SK-MEL-5 (cell line): ENCODE measurements at regions not wholly inside any gene's neighbourhood (a gene's known extent, or its start where the extent isn't known, plus 50 kb on each side); places are given as distances from the start of the nearest gene placed in this dataset.
"Not testable (repeated sequence)": the region's sequence is repeated elsewhere in the genome, so short reads cannot be mapped to it uniquely, and the experiment has no call there.

Source experiments
- DNase-seq: peaks from one replicate; pipeline ENCODE4 v3.0.0-alpha.2; 2016; ENCODE audit warnings: low read depth, low spot score
- in situ Hi-C: cut with HindIII; loops from 2 replicates; pipeline ENCODE4 v1.10.0; 2016; ENCODE audit warnings: low sequenced_read_pairs, high pct_unique_total_duplicates, low pct_unique_long_range_greater_than_20kb

DNA sequence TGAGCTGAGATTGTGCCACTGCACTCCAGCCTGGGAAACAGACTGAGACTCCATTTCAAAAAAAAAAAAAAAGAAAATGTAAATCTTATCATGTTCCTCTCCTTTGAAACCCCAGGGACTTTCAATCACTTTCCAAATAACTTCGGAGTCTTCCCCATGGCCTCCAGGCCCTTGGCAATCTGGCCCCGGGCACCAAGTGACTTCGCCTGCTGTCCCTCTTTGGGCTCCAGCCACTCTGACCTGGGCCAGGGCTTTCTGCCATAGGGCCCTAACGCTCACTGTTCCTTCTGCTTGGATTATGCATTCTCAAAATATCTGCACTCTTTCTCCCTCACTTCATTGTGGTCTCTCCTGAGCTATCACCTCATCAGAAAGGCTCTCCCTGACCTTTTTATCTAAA is 260.9 kb downstream of the KLF13 start:
- in situ Hi-C loops, result no loop called here

DNA sequence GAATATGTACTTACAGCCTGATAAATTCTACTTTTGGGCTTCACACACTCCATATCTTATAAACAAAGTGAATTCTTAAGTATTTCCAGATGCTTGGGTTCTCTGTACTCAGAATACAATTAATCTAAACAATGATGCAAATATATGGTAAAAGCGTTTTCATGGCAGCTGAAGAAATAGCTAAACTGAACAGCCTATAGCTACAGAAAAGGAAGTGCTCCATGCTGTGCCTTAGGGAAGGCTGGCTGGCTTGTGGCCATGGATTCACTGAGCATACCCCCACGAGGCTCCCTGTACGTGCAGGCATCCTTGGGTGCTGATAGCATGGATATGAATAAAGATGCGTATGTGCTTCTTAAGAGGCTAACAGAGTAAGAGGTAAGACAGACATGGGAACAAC is 264.0 kb downstream of the KLF13 start:
- no peak for DNase-seq
- in situ Hi-C loops, result no loop called here

More for the DNA sequence above, 260.9 kb downstream of the KLF13 start:
- no peak for DNase-seq

DNA sequence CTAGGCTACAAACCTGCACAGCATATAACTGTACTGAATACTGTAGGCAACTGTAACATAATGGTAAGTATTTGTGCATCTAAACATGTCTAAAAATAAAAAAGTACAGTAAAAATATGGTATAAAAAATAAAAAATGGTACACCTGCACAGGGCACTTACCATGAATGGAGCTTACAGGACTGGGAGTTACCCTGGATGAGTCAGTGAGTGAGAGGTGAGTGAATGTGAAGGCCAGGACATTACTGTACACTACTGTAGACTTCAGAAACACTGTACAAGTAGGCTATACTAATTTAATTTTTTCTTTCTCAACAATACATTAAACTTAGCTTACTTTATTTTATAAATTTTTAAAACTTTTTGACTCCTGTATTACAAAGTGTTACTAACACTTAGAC is 265.3 kb downstream of the KLF13 start:
- no peak for DNase-seq
- in situ Hi-C loops, result no loop called here

DNA sequence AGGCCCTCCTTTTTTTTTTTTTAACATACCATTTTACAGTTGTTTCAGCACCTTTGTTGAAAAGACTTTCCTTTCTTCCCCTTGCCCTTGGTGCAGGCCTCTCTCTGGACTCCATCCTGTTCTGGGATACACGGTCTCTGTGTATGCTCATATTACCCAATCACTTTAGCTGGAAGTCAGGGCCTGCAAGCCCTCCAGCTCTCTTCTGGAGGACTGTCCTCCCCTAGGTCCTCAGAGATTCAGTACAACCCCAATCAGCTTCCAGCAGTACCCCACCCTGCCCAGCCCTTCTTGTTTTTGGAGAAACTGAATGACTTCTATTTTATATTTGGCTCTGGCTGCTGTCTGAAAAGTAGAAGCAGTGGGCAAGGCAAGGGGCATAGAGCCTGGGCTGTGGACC is 270.8 kb downstream of the KLF13 start:
- in situ Hi-C loops, result no loop called here
- no peak for DNase-seq

DNA sequence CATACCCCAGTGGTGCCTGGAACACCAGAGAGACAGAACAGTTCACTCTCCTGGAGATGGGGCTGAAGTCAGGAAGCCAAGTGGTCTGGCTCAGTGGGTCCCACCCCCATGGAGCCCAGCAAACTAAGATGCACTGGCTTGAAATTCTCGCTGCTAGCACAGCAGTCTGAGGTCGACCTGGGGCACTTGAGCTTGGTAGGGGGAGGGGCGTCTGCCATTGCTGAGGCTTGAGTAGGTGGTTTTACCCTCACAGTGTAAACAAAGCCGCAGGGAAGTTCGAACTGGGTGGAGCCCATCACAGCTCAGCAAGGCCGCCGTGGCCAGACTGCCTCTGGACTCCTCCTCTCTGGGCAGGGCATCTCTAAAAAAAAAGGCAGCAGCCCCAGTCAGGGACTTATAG is 272.0 kb downstream of the KLF13 start:
- in situ Hi-C loops, result no loop called here
- no peak for DNase-seq

DNA sequence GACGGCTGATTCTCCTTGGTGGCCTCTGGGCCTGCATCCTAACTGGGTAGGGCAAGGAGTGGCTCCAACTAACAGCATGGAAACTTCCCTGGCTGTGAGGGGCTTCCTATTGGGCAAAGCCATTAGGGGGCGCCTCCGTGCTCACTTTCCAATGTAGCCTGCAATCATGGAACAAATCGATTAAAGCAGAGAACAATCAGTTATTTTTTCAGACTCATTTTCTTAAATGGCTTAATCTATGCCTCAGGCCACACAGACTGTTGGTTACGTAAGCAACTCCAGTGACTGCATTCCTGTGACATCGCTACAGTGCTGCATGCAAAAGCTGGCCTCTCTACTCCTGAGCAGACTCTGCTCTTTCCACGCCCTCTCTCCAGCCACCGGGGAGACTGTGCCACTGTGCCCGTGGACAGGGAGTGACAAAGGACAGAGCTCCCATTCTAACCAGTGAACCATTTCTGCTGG is 278.9 kb downstream of the KLF13 start:
- in situ Hi-C loops, result no loop called here
- DNase-seq, result peak; percentile 92

DNA sequence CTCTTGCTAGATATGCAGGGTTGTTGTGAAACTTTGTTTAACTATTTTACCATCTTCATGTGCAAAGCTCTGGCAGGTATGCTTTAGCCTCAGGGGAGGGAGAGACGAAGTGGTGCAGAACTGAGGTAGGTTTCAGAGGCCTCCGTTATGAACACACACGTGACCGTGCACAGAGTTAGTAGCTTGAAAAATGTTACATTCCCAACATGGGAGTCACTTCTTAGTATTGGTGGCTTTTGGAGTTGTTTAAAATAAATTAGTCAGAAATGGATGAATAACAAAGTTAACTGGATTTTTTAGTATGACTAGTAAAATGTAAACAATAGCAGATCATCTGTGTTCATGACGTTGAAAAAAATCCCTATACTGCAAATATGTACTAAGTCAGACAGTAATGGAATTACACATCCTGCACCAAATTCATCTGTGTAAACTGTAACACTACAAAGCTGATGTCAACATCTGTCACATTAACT is 279.6 kb downstream of the KLF13 start:
- DNase-seq, result peak; percentile 36
- in situ Hi-C loops, result no loop called here

DNA sequence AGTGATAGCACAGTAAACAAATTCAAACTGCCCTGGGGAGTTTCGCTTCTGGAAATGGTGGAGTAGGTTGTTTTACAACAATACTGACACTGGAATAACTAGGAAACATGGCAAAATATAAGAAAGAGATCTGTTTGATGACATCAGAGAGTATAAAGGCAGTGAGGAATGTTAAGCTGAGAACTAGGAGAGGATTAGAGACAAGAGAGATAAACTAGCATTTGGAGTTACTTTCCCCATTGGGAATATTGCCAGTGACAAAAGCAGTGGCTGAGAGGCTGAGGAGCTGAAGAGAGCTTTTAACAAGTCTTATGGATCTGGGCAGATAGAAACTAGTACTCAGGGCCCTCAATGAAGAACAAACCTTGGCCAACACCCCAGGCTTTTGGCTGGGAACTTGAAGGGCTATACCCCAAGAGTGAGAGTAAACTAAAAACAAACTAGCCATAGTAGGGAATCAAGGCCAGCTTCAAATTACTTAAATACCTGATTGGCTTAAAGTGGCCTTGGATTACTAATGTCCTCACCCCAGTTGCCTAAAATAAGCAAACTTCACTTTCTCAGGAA is 280.4 kb downstream of the KLF13 start:
- DNase-seq, result peak; percentile 26
- in situ Hi-C loops, result no loop called here

DNA sequence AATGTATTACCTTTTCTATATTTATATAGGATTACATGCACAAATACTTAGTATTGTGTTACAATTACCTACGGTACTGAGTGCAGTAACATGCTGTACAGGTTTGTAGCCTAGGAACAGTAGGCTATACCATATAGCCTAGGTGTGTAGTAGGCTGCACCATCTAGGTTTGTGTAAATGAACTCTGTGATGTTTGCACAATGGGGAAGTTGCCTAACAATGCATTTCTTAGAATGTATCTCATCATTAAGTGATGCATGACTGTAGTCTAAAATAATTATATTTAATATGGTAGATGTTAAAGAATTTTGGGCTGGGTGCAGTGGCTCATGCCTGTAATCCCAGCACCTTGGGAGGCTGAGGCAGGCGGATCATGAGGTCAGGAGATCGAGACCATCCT is 281.0 kb downstream of the KLF13 start:
- in situ Hi-C loops, result no loop called here
- no peak for DNase-seq

DNA sequence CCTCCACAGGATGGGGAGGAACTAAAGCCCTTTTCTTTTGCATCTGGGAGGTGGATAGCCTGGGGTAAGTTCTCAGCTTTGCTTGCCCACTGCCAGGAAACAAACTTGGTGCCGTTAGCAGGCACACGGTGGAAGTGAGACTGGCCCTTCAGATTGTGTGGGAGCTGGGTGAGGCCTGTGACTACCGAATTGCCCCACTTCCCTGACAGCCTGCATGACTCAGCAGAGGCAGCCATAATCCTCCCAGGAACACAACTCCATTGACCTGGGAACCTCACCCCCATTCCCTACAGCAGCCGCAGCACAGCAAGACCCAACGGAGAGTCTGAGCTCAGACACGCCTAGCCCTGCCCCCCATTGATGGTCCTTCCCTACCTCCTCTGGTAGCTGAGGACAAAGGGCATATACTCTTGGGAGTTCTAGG is 282.6 kb downstream of the KLF13 start:
- in situ Hi-C loops, result no loop called here
- peak; percentile 6 for DNase-seq

DNA sequence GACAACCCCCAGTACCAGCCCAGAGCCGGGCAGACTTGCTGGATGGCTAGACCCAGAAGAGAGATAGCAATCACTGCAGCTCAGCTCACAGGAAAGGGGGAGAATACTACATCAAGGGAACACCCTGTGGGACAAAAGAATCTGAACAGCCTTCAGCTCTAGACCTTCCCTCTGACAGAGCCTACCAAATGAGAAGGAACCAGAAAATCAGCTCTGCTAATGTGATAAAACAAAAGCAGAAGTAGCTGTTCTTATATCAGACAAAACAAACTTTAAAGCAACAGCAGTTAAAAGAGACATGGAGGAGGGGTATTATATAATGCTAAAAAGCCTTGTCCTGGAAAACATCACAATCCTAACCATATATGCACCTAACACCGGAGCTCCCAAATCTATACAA is 283.3 kb downstream of the KLF13 start:
- DNase-seq, result no peak
- in situ Hi-C loops, result no loop called here

DNA sequence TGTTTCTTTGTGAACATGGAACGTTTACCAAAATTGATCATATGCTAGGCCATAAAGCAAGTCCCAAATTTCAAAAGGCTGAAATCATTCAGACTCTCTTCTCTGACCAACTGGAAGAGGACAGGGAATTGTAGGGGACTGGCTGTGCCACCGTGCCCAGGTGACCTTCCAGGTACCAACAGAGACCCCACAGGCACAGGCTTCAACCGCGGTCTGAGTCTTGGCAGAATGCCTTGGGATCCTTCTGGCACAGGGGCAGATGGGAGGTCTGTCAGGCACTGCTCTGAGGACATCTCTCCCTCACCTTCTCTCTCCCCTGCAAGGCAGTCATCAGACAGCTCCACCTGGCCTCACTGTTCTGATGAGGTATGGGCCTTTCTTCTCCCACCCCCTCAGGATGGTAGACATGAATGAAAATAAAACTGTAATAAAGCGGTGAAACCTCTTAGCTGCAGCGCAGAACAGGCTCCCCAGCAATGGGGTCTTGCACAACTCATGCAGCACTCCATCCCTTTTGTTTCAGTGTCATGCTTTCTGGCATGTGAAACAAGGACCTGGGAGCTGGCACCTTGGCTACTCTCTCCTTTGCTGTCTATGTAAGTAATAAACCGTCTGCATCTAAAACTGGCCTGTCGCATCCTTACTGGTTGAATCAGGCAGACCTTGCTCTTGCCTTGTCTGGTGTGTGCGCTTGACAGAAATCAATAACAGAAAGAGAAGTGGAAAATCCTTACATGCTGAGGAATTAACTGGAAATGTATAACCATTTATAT is 289.2 kb downstream of the KLF13 start:
- in situ Hi-C loops, result no loop called here
- no peak for DNase-seq

DNA sequence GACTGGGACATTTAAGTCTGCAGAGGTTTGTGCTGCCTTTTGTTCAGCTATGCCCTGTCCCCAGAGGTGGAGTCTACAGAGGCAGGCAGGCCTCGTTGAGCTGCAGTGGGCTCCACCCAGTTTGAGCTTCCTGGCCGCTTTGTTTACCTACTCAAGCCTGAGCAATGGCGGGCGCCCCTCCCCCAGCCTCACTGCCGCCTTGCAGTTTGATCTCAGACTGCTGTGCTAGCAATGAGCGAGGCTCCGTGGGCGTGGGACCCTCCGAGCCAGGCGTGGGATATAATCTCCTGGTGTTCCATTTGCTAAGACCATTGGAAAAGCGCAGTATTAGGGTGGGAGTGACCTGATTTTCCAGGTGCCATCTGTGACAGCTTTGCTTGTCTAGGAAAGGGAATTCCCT is 296.7 kb downstream of the KLF13 start:
- in situ Hi-C loops, DNase-seq: not testable (repeated sequence)

DNA sequence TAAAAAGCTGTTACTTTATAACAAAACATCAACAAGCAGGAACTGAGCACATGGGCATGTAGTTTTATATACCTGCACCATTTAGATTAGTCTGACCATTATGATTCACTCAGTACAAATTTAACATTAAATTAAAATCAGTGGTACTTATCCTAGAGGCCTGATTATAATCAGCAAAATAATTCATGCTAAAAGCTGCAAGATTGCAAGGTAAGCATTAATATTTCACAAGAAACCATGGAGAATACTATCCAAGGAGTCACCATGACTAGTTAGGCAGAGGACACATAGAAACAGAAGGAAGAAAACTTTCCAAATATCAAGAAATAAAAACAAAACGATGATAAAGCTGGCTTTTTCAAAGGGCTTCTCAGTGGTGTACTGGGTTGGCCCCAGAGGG is 297.5 kb downstream of the KLF13 start:
- DNase-seq, in situ Hi-C loops: not testable (repeated sequence)

DNA sequence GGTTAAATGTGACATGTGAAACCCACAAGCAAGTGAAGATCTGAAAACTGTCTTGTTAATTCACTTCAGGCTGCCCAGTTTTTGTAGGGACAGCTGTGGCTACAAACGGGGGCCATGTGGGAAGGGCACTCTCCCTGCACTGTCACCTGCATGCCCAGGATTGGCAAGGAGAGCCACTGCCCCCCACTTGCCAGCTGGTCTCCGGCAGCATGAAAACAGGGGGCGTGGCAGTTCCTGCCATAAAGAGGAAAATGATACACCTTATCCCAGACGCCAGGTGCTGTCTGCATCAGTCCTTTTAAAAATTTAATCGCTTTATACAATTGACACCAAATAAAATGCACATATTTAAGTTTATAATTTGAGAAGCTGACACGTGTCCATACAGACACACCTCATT is 309.1 kb downstream of the KLF13 start:
- in situ Hi-C loops, DNase-seq: not testable (repeated sequence)

DNA sequence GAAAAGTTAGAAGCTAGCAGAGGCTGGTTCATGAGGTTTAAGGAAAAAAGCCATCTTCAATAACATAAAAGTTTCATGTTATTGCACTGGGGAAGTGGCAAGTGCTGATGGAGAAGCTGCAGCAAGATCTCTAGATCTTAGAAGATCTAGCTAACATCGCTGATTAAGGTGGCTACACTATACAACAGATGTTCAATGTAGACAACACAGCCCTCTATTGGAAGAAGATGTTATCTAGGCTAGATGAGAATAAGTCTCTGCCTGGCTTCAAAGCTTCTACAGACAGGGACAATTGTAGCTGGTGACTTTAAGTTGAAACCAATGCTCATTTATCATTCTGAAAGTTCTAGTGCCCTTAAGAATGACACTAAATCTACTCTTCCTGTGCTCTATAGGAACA is 310.3 kb downstream of the KLF13 start:
- DNase-seq, result peak; percentile 8
- in situ Hi-C loops, result not testable (repeated sequence)

DNA sequence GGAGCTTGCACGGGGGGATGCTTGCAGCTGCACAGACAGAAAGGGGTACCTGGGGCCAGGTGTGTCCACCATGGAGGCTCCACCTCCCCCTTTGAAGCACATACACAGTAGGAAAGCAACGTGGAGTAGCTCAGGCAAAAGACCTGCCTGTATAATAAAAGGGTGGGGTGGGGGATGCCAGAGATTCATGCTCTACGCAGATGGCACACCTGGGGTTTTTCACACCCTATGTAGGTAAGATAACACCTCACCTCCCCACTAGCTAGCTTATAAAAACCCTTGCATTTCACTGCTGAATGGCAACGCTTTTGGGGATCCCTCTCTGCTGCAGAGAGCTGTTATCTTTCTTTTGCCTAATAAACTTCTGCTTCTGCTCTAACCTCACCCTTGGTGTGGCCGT is 317.3 kb downstream of the KLF13 start:
- in situ Hi-C loops, DNase-seq: not testable (repeated sequence)

DNA sequence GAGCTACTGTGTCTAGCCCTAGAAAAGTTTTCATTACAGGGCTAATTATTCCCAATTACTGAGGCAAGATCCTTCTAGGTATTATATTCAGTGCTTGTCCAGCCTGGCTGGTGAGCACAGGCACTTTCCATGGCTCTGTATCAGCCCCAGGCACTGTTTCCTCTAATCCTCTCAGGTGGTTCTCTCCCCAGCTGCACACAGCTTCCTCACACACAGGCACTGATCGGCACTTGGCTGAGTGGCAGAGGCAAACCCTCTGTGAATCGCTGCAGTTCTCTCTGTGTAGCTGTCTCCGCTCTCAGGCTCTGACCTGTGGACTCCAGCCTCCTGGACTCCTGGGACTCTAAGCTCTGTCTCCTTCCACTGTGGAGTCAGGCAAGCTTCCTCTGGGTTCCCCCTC is 318.1 kb downstream of the KLF13 start:
- in situ Hi-C loops, DNase-seq: not testable (repeated sequence)

DNA sequence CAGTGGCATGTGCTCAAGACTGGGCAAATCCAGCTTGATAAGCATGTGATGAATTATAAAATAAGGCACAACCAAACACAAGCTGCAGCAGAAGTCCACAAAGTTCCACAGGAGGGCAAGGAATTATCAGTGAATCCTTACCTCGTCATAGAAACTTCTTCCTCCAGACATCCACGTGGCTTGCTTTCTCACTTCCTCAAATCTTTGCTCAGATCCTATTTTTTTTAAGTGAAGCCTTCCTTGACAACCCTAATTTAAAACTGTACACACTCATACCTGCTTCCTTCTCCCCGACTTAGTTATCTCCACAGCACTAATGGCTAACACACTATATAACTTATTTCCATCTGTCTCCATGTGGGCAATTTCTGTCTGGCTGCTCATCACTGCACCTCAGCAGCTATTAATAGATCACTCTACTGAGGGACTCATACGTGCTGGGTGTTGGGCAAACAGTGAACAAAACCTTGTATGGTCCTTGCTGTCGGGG is 320.7 kb downstream of the KLF13 start:
- in situ Hi-C loops, result not testable (repeated sequence)

More for the DNA sequence above, 320.7 kb downstream of the KLF13 start:
- DNase-seq, result not testable (repeated sequence)
